CD14-positive monocyte (primary cell): ENCODE measurements at regions not wholly inside any gene's neighbourhood (a gene's known extent, or its start where the extent isn't known, plus 50 kb on each side); places are given as distances from the start of the nearest gene placed in this dataset.
A peak's percentile ranks its signal among the peaks of the same experiment; 100 is the strongest.

ENCODE experiments used
- DNase-seq, 3 donors: peaks; one replicate each; pipeline ENCODE4 v3.0.0-alpha.2; 2011 to 2022
- H2AFZ ChIP-seq: 2 replicates; pipeline ENCODE4 v1.6.0; 2012; ENCODE audit warnings: mild to moderate bottlenecking, low read depth, low read length, inconsistent platforms; ENCODE audit not compliant: insufficient read depth, poor library complexity, severe bottlenecking
- H3K27ac ChIP-seq, 2 donors: 1 replicate in 1 of 2; 2 replicates in 1 of 2; pipeline ENCODE4 v1.5.1; 2012 to 2013; ENCODE audit warnings: low read length in 2 of 2, control low read depth in 1 of 2, inconsistent platforms in 1 of 2, low read depth in 1 of 2, mild to moderate bottlenecking in 1 of 2
- H3K27me3 ChIP-seq, 2 donors: one replicate each; pipeline versions ENCODE4 v1.6.0 to v1.6.1; 2011 to 2013; ENCODE audit warnings: low read length in 2 of 2; ENCODE audit not compliant: control insufficient read depth in 2 of 2, insufficient read depth in 2 of 2
- H3K36me3 ChIP-seq, 2 donors: replicated peaks in 1 of 2; 1 replicate in 1 of 2; 2 replicates in 1 of 2; pipeline versions ENCODE4 v1.5.1 to v1.6.1; 2012 to 2013; ENCODE audit warnings: low read length in 2 of 2, control low read depth in 1 of 2, inconsistent platforms in 1 of 2, mild to moderate bottlenecking in 1 of 2; ENCODE audit not compliant: insufficient read depth in 2 of 2, control insufficient read depth in 1 of 2
- H3K4me1 ChIP-seq, 2 donors: 1 replicate in 1 of 2; 2 replicates in 1 of 2; pipeline versions ENCODE4 v1.5.1 to v1.6.1; 2012 to 2013; ENCODE audit warnings: low read length in 2 of 2, control low read depth in 1 of 2, inconsistent platforms in 1 of 2, mild to moderate bottlenecking in 1 of 2, moderate library complexity in 1 of 2; ENCODE audit not compliant: insufficient read depth in 2 of 2, control insufficient read depth in 1 of 2
- H3K4me2 ChIP-seq: replicated peaks from 2 replicates; pipeline ENCODE3; 2012; ENCODE audit warnings: low read length, moderate library complexity, mild to moderate bottlenecking; ENCODE audit not compliant: poor library complexity, severe bottlenecking; ENCODE audit errors: extremely low read depth
- H3K4me3 ChIP-seq, 3 experiments: fragments of 200-600 bp in 1 of 3; sonication (generic) in 1 of 3; replicated peaks in 1 of 3; 1 replicate in 2 of 3; 2 replicates in 1 of 3; pipeline ENCODE4 v1.5.1; 2011 to 2013; ENCODE audit warnings: low read length in 3 of 3, mild to moderate bottlenecking in 3 of 3, control low read depth in 2 of 3, low read depth in 2 of 3, inconsistent platforms in 1 of 3, moderate library complexity in 1 of 3
- H3K79me2 ChIP-seq: 2 replicates; pipeline ENCODE4 v1.6.0; 2012; ENCODE audit warnings: mild to moderate bottlenecking, control low read depth, inconsistent platforms, low read length, moderate library complexity; ENCODE audit not compliant: insufficient read depth
- H3K9ac ChIP-seq: 2 replicates; pipeline ENCODE4 v1.6.0; 2017; ENCODE audit warnings: low read length, mild to moderate bottlenecking; ENCODE audit not compliant: insufficient read depth, poor library complexity, severe bottlenecking
- H3K9me3 ChIP-seq, 2 donors: replicated peaks in 1 of 2; 1 replicate in 1 of 2; 2 replicates in 1 of 2; pipeline versions ENCODE4 v1.5.1 to v1.6.1; 2012 to 2013; ENCODE audit warnings: low read length in 2 of 2, control low read depth in 1 of 2; ENCODE audit not compliant: control insufficient read depth in 1 of 2, insufficient read depth in 1 of 2
- H4K20me1 ChIP-seq: 2 replicates; pipeline ENCODE4 v1.6.0; 2012; ENCODE audit warnings: mild to moderate bottlenecking, low read length, control low read depth, moderate library complexity; ENCODE audit not compliant: insufficient read depth
- H3K27ac Mint-ChIP-seq, 7 donors: one replicate each; pipeline ENCODE4 v1.8.0; 2020; ENCODE audit warnings: mild to moderate bottlenecking in 7 of 7, mixed read lengths in 7 of 7, moderate library complexity in 6 of 7, inconsistent platforms in 2 of 7
- H3K27me3 Mint-ChIP-seq, 3 donors: one replicate each; pipeline ENCODE4 v1.8.0; 2021 to 2022; ENCODE audit warnings: low read depth in 3 of 3, mild to moderate bottlenecking in 3 of 3, mixed read lengths in 3 of 3, moderate library complexity in 3 of 3, inconsistent platforms in 1 of 3
- H3K36me3 Mint-ChIP-seq, 2 donors: one replicate each; pipeline ENCODE4 v1.8.0; 2020; ENCODE audit warnings: mixed read lengths in 2 of 2, inconsistent platforms in 1 of 2, mild to moderate bottlenecking in 1 of 2
- H3K4me1 Mint-ChIP-seq: one replicate; pipeline ENCODE4 v1.8.0; 2020; ENCODE audit warnings: mild to moderate bottlenecking, mixed read lengths
- H3K4me3 Mint-ChIP-seq, 2 donors: one replicate each; pipeline ENCODE4 v1.8.0; 2020; ENCODE audit warnings: mild to moderate bottlenecking in 2 of 2, mixed read lengths in 2 of 2, moderate library complexity in 1 of 2
- H3K9me3 Mint-ChIP-seq, 7 donors: one replicate each; pipeline ENCODE4 v1.8.0; 2020 to 2022; ENCODE audit warnings: mixed read lengths in 7 of 7, mild to moderate bottlenecking in 6 of 7, moderate library complexity in 6 of 7, inconsistent platforms in 2 of 7
- CTCF ChIP-seq: fragments of 200-600 bp; IDR thresholded peaks from one replicate; pipeline ENCODE4 v1.8.0; 2022; ENCODE audit warnings: antibody characterized with exemption, mild to moderate bottlenecking
- WGBS: methylation state at CpG from one replicate; pipeline ENCODE4 v1.1.5; 2013; ENCODE audit warnings: missing lambda C conversion rate; ENCODE audit not compliant: insufficient coverage; 5-methylcytosine and 5-hydroxymethylcytosine counted together
- intact Hi-C, 2 donors: fragments of 100-400 bp; cut with micrococcal nuclease; formaldehyde crosslinking; loops; one replicate each; pipeline versions ENCODE4 v1.15.0 to v1.15.1; 2023

- no peaks in the 10 kb centered on the region for H4K20me1 ChIP-seq
- H3K27me3 ChIP-seq = no peaks in the 10 kb centered on the region
- Mint-ChIP-seq H3K4me1 (peaks cover 5% of the 10 kb centered on the region), H3K36me3 (no peaks in the 10 kb centered on the region), H3K27me3 (peaks cover 0 to 2% (median 0%) of the 10 kb centered on the region in 3 donors), H3K27ac (no peak overlapping the region), H3K9me3 (peaks cover 0 to 15% (median 1%) of the 10 kb centered on the region in 7 donors), H3K4me3 (no peak overlapping the region)
- H3K79me2 ChIP-seq = no peaks in the 10 kb centered on the region
- H3K4me3 ChIP-seq = no peak overlapping the region
- no peak overlapping the region for H3K9ac ChIP-seq
- no peak for DNase-seq
- no peak overlapping the region for H3K27ac ChIP-seq
- H3K4me2 ChIP-seq = no peak overlapping the region
- intact Hi-C loops = no loop called here
- H3K4me1 ChIP-seq = peaks cover 0 to 6% of the 10 kb centered on the region in 2 donors
- no peak overlapping the region for H2AFZ ChIP-seq
- no peaks in the 10 kb centered on the region for H3K36me3 ChIP-seq
- H3K9me3 ChIP-seq = peaks cover 1 to 8% of the 10 kb centered on the region in 2 donors
- TF ChIP-seq CTCF = no peak
- 82% methylated on average over 4 of the region's 4 CpGs for WGBS
These were observed 108.8 kb upstream of the ARHGAP5 start for GRCh38 chr14:31968107-31968810.

GRCh38 chr14:31968956-31969698, 108.0 kb upstream of the ARHGAP5 start:
- Mint-ChIP-seq H3K27ac (peak overlapping the region in 1 of 7 donors; percentile 45), H3K27me3 (peaks cover 0 to 2% (median 0%) of the 10 kb centered on the region in 3 donors), H3K4me3 (no peak overlapping the region), H3K9me3 (peaks cover 3 to 23% (median 9%) of the 10 kb centered on the region in 7 donors), H3K4me1 (peaks cover 5% of the 10 kb centered on the region), H3K36me3 (no peaks in the 10 kb centered on the region)
- Histone ChIP-seq H4K20me1 (no peaks in the 10 kb centered on the region), H3K9me3 (peaks cover 10 to 17% of the 10 kb centered on the region in 2 donors), H3K27me3 (no peaks in the 10 kb centered on the region), H3K27ac (no peak overlapping the region), H3K9ac (no peak overlapping the region), H2AFZ (no peak overlapping the region), H3K4me2 (no peak overlapping the region), H3K4me1 (peaks cover 0 to 6% of the 10 kb centered on the region in 2 donors), H3K36me3 (no peaks in the 10 kb centered on the region), H3K79me2 (no peaks in the 10 kb centered on the region), H3K4me3 (no peak overlapping the region)
- 96% methylated on average over 2 of the region's 5 CpGs for WGBS
- no peak for DNase-seq
- no peak for TF ChIP-seq CTCF
- intact Hi-C loops = no loop called here
